ENCODE measurements at regions not wholly inside any gene's neighbourhood (a gene's known extent, or its start where the extent isn't known, plus 50 kb on each side); places are given as distances from the start of the nearest gene placed in this dataset.
"Not testable (repeated sequence)": the region's sequence is repeated elsewhere in the genome, so short reads cannot be mapped to it uniquely, and the experiment has no call there.

DNA sequence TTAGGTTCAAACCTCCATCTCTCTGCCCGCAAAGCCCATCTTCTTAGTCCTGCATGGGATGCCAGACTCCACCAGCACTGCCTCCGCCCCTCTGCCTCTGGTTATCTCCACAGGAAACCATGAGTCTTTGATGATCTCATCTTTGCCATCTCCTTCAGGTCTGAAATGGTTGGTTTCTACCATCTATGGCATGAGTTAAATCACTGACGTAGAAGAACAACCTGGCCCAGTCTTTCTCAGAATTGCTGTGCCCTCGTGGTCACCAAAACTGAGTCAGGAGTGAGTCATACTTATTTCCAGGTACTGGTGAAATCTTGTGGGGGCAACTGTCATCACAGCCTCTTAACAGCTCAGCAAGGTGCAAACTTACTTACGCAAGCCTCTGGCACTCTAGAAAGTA lies 468.7 kb upstream of the C16orf82 start:
- no peak for DNase-seq

GRCh38 chr16:26598998-26599784 lies 467.5 kb upstream of the C16orf82 start:
- DNase-seq = no peak

- no peak for DNase-seq
Measured at GRCh38 chr16:26599785-26600104, 467.0 kb upstream of the C16orf82 start.

GRCh38 chr16:26601335-26601734 lies 465.4 kb upstream of the C16orf82 start:
- no peak for DNase-seq

- peak; percentile 86 for DNase-seq
Measured at GRCh38 chr16:26605626-26606271, 461.0 kb upstream of the C16orf82 start.

GRCh38 chr16:26606381-26607150 lies 460.2 kb upstream of the C16orf82 start:
- DNase-seq = no peak

DNA sequence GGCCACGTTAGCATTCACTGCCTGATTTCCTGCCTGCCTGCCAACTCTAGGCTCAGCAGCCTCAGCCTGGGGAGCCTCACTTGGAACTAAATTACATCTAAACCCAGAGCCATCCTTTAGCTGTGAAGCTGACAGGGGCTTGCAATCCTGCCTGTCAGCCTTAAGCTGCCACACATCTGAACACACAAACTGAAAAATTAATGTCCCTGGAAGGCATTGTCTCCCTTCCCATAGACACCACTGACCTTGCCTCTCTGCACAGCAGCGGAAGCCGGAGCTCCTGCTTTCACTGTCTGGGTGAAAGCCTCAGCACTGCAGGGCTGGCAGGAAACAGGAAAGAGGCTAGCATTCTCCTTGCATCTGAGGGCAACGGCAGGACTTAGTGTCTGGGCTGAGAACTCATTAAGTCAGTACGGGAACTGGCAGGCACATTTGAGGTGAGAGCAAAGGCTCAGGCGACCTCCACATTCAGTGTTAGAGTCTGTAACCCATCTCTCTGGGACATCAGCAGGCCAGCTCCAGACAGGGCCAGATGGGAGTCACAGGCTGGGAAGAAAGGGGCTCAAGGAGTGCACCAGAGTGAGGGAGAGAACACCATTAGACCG lies 452.4 kb upstream of the C16orf82 start:
- DNase-seq = no peak

- no peak for DNase-seq
Measured at GRCh38 chr16:26623442-26623841, 443.3 kb upstream of the C16orf82 start.

DNA sequence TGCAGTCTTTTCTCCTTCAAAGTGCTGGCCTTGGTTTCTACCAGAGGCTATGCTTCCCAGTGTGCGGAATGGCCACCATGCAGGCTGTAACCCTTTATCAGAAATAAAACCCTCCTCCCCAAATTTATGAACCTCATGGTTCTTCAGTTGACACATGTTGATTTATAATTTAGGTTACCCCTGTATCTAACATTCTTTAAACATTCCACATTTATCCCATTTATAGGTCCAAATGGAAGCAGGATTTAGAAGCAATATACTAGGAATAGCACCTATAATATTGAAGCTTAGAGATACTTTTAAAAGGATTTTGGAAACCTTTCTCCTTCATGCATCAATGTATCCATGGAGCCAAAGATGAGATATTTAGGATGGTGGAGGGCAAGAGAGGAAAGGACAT lies 438.8 kb upstream of the C16orf82 start:
- no peak for DNase-seq

DNA sequence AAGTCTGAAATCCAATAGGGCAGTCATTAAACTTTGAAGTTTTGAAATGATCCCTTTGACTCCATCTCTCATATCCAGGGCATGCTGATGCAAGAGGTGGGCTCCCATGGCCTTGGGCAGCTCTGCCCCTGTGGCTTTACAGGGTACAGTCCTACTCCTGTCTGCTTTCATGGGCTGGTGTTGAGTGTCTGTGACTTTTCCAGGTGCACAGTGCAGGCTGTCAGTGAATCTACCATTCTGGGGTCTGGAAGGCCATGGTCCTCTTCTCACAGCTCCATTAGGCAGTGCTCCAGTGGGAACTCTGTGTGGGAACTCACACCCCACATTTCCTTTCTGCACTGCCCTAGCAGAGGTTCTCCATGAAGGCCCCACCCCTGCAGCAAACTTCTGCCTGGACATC lies 435.4 kb upstream of the C16orf82 start:
- DNase-seq = not testable (repeated sequence)

DNA sequence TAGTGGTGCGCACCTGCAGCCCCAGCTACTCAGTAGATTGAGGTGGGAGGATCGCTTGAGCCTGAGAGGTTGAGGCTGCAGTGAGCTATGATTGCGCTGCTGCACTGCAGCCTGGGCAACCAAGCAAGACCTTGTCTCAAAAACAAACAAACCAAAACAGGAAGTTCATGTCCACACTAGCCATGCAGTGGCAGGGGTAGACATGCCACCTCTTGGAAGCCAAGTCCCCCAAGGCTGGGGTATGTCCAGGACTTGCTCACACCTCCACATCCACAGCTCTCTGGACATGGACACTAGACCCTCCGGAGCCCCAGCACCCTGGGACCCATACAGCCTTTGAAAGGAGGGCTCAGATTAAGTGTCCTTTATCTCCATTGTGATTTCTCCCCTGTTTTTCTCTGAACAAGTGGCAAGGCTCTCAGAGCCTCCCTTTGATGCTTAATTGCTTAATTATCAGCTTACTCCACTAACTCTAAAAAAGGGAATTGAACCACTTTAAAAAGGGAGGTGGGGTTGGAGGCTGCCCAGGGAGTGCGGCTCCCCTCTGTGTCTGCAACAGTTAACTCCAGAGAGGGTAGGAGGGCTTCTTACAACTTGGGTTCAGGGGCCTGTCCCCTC lies 424.6 kb upstream of the C16orf82 start:
- DNase-seq = no peak

- no peak for DNase-seq
Measured at GRCh38 chr16:26643519-26643918, 423.2 kb upstream of the C16orf82 start.

- DNase-seq = no peak
Measured at GRCh38 chr16:26644912-26645543, 421.7 kb upstream of the C16orf82 start.

DNA sequence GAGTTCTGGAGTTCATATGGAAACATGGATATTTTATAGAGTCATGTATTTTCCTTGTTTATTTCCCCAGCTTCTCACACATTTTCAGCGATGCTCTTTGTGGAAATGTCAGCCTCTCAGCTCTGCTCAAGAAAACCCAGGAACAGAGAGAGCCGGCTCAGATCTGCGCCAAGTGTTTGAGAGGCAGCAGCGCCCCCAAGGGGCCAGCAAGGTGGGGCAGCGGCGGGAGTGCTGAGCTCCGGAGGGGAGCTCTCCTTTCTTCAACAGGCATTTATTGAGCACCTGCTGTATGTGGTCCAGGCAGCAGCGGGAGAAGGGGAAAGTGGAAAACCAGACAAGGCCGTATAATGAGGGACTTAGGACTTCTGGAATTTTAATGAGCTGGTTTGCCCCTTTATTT lies 421.1 kb upstream of the C16orf82 start:
- DNase-seq = no peak

GRCh38 chr16:26647870-26648269 lies 418.9 kb upstream of the C16orf82 start:
- peak; percentile 12 for DNase-seq

- no peak for DNase-seq
Measured at GRCh38 chr16:26648851-26649250, 417.9 kb upstream of the C16orf82 start.

DNA sequence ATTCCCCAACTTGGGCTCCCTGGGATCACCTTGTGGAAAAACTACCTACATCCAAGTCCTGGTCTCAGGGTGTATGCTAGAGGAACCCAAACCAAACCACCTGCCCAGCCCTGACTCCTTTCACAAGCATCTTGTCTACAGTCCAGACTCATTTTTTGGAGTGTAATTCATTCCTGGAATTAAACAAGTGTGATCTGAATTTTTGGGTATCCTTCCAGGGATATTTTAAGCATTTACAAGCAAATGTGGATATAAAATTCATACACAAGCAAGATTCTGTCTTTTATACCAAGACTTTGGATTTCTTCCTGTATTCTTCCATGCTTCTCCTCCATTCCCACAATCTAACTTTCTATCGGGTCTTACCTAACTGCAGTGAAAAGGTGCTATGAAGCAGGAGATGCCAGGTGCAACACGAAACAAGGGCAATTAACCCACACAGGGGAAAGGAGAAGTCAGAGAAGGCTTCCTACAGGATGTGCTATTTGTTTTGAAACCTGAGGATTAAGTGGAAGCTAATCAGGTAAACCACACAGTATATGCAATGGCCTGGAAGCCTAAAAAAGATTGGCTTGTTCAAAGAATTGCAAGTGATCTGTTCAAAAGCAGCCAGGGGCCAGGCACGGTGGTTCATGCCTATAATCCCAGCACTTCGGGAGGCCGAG lies 417.2 kb upstream of the C16orf82 start:
- peak; percentile 74 for DNase-seq

- DNase-seq = no peak
Measured at GRCh38 chr16:26651464-26651863, 415.3 kb upstream of the C16orf82 start.

GRCh38 chr16:26651884-26652283 lies 414.8 kb upstream of the C16orf82 start:
- no peak for DNase-seq

GRCh38 chr16:26658486-26658885 lies 408.2 kb upstream of the C16orf82 start:
- DNase-seq = no peak

- DNase-seq = no peak
Measured at GRCh38 chr16:26658915-26659314, 407.8 kb upstream of the C16orf82 start.

GRCh38 chr16:26664086-26664485 lies 402.6 kb upstream of the C16orf82 start:
- no peak for DNase-seq

All from NCI-H2171 treated with DMSO at 0.1 percent for 48 hours (cell line).